ENCODE measurements at regions not wholly inside any gene's neighbourhood (a gene's known extent, or its start where the extent isn't known, plus 50 kb on each side); places are given as distances from the start of the nearest gene placed in this dataset.

DNA sequence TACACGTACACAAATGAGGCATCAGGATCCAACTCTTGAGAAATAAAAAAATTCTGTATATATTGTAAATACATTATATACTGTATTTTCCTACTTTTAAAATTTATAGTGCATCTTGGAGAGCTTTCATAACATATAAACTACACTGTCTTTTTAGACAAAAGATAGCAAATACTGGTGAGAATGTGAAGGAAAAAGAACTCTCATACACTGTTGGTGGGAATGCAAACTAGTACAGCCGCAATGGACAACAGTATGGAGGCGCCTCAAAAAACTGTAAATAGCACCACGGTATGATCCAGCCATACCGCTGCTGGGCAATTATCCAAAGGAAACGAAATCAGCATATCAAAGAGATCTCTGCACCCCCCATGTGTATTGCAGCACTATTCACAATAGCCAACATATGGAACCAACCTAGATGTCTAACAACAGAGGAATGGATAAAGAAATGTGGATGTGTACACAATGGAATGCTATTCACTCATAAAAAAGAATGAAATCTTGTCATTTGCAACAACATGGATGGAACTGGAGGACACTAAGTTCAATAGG is 292.4 kb downstream of the EFNB2 start (continued):
- TF ChIP-seq ZNF274 (IDR thresholded peaks at IDR 0.05; ENCODE audit: low read depth, low read length) (no peak), SP1 (IDR thresholded peaks at IDR 0.05; ENCODE audit: low read depth) (no peak)

DNA sequence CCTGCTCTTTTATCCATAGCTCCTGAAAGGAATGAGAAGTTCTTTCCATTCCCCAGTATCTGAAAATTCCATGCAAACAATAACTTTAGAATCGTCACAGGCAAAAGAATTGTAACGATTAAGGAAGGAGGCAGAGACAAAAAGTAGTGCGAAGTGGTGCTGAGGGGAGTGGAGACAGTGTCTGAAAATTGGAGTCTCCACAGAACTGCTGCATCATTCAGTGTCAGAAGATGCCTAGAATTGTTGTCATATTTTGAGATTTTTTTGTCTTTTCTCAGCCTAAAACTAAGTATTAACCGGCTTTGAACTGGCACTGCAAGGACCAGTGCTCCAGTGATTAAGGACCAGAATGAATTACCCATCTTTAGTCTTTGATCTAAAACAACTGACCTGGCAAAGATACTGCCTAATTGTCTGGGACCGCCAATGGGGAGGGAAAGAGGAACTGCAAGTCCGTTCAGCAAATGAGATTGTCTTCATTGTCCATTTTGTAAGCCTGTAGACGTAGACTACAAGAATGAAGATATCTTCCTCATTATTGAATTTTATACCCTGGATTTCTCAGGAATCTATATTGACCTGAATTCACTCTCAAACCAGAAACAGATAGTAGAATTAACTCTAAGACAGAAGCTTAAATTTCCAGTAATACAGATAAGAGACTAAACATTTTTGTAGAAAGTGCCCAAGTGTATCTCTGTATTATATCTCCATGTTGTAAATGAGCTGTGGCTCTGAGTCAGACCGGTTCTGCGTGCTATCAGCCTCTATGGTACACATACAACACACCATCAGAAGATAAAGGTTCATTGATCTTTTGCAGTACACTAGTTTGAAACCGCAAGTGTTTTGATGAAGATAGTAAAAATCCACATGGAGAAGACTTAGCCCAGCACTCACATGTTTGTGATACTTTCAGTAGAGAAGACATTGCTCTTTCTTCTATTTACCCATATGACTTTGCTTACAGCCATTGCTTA is 293.2 kb downstream of the EFNB2 start:
- RAD21 ChIA-PET (ENCODE audit: low non-redundant PET in 1 of 2, low total read pairs in 2 of 2, uncharacterized antibody in 2 of 2, unreplicated experiment in 2 of 2): no interaction called here
- H2AFZ ChIP-seq (ENCODE audit: low read depth, low read length, poor library complexity, severe bottlenecking): no peak overlapping the region
- intact Hi-C loops (cut with micrococcal nuclease): no loop called here
- H3K4me1 ChIP-seq (ENCODE audit: control insufficient read depth in 1 of 2, insufficient read depth in 2 of 2, low read length in 2 of 2): no peaks in the 10 kb centered on the region
- no peak overlapping the region for H3K27ac ChIP-seq (ENCODE audit: low read depth, low read length)
- TF ChIP-seq EZH2phosphoT487 (IDR thresholded peaks at IDR 0.05; ENCODE audit: borderline replicate concordance): no peak
- no peaks in the 10 kb centered on the region for H3K9me3 ChIP-seq (ENCODE audit: control insufficient read depth in 1 of 2, insufficient read depth in 1 of 2, low read depth in 1 of 2, low read length in 2 of 2)
- H3K4me3 ChIP-seq (replicated peaks in 1 of 2; ENCODE audit: low read depth in 1 of 2, low read length in 2 of 2): no peak overlapping the region
- CTCF ChIA-PET: no interaction called here
- POLR2A ChIA-PET: no interaction called here
- no peaks in the 10 kb centered on the region for H3K27me3 ChIP-seq (ENCODE audit: insufficient read depth, low read length)
- no peak overlapping the region for H3K9ac ChIP-seq (ENCODE audit: low read length)
- no peaks in the 10 kb centered on the region for H4K20me1 ChIP-seq (ENCODE audit: insufficient read depth)
- H3K36me3 ChIP-seq (ENCODE audit: control insufficient read depth in 1 of 2, insufficient read depth in 2 of 2, low read length in 2 of 2): no peaks in the 10 kb centered on the region
- H3K79me2 ChIP-seq (ENCODE audit: insufficient read depth, low read length): no peaks in the 10 kb centered on the region
- no peak overlapping the region for H3K4me2 ChIP-seq (ENCODE audit: low read length)
- no TSS peak for BruUV-seq (replicated peaks)
- H3K9me2 ChIP-seq (ENCODE audit: insufficient read depth): no peaks in the 10 kb centered on the region
- ATAC-seq (no peak), DNase-seq (ENCODE audit: low read depth, low spot score) (no peak)

DNA sequence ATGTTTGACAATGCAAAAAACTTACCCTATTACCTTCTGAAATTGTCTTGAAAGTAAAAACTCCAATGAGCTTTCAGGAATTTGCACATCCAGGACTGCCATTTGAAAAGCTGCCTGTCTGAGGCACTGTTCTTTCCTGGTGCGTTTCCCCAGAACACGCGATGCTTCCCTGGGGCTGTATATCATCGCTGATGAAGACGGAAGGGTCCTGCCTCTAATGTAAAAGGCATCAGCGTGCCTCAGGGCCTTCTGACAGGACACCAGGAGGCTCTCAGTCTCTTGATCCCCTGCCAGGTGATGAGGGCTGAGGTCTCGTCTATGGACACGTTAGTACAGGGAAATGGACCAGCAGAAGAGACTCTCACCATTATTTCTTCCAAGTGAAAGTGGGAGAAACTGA is 296.8 kb downstream of the EFNB2 start:
- ChIA-PET RAD21 (ENCODE audit: low non-redundant PET in 1 of 2, low total read pairs in 2 of 2, uncharacterized antibody in 2 of 2, unreplicated experiment in 2 of 2) (no interaction called here), CTCF (no interaction called here), POLR2A (no interaction called here)
- H3K4me3 ChIP-seq (replicated peaks in 1 of 2; ENCODE audit: low read depth in 1 of 2, low read length in 2 of 2): no peak overlapping the region
- H3K9ac ChIP-seq (ENCODE audit: low read length): no peak overlapping the region
- intact Hi-C loops (cut with micrococcal nuclease): no loop called here
- no peaks in the 10 kb centered on the region for H3K27me3 ChIP-seq (ENCODE audit: insufficient read depth, low read length)
- H3K4me2 ChIP-seq (ENCODE audit: low read length): no peak overlapping the region
- DNase-seq (ENCODE audit: low read depth, low spot score) (no peak), ATAC-seq (no peak)
- H3K79me2 ChIP-seq (ENCODE audit: insufficient read depth, low read length): no peaks in the 10 kb centered on the region
- H3K36me3 ChIP-seq (ENCODE audit: control insufficient read depth in 1 of 2, insufficient read depth in 2 of 2, low read length in 2 of 2): no peaks in the 10 kb centered on the region
- no peak overlapping the region for H2AFZ ChIP-seq (ENCODE audit: low read depth, low read length, poor library complexity, severe bottlenecking)
- H3K9me3 ChIP-seq (ENCODE audit: control insufficient read depth in 1 of 2, insufficient read depth in 1 of 2, low read depth in 1 of 2, low read length in 2 of 2): no peaks in the 10 kb centered on the region
- no peaks in the 10 kb centered on the region for H3K4me1 ChIP-seq (ENCODE audit: control insufficient read depth in 1 of 2, insufficient read depth in 2 of 2, low read length in 2 of 2)
- no peak overlapping the region for H3K27ac ChIP-seq (ENCODE audit: low read depth, low read length)
- no peak for TF ChIP-seq EZH2 (IDR thresholded peaks at IDR 0.05)
- TF ChIP-seq, protein P1, sequence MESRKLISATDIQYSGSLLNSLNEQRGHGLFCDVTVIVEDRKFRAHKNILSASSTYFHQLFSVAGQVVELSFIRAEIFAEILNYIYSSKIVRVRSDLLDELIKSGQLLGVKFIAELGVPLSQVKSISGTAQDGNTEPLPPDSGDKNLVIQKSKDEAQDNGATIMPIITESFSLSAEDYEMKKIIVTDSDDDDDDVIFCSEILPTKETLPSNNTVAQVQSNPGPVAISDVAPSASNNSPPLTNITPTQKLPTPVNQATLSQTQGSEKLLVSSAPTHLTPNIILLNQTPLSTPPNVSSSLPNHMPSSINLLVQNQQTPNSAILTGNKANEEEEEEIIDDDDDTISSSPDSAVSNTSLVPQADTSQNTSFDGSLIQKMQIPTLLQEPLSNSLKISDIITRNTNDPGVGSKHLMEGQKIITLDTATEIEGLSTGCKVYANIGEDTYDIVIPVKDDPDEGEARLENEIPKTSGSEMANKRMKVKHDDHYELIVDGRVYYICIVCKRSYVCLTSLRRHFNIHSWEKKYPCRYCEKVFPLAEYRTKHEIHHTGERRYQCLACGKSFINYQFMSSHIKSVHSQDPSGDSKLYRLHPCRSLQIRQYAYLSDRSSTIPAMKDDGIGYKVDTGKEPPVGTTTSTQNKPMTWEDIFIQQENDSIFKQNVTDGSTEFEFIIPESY (IDR thresholded peaks at IDR 0.05; ENCODE audit: extremely low read depth, insufficient replicate concordance, low read length): no peak
- no peak for TF ChIP-seq ELF1 (IDR thresholded peaks at IDR 0.05; ENCODE audit: borderline replicate concordance, low read depth)
- TF ChIP-seq JUND (IDR thresholded peaks at IDR 0.05): no peak
- TF ChIP-seq, protein P2, sequence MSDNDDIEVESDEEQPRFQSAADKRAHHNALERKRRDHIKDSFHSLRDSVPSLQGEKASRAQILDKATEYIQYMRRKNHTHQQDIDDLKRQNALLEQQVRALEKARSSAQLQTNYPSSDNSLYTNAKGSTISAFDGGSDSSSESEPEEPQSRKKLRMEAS (IDR thresholded peaks at IDR 0.05): no peak
- no peak for TF ChIP-seq SRF (IDR thresholded peaks at IDR 0.05; ENCODE audit: low read depth)
- no peak for TF ChIP-seq ZNF274 (IDR thresholded peaks at IDR 0.05; ENCODE audit: low read depth, low read length)
- TF ChIP-seq ZFX (IDR thresholded peaks at IDR 0.05): no peak
- TF ChIP-seq FOSL1 (IDR thresholded peaks at IDR 0.05; ENCODE audit: low read depth): no peak
- no peaks in the 10 kb centered on the region for H4K20me1 ChIP-seq (ENCODE audit: insufficient read depth)
- H3K9me2 ChIP-seq (ENCODE audit: insufficient read depth): no peaks in the 10 kb centered on the region
- BruUV-seq (replicated peaks): no TSS peak

All from HCT116 (cell line).